AG04450 (cell line): ENCODE measurements at regions not wholly inside any gene's neighbourhood (a gene's known extent, or its start where the extent isn't known, plus 50 kb on each side); places are given as distances from the start of the nearest gene placed in this dataset.

ENCODE experiments used
- CTCF ChIA-PET: fragments of 300-600, 350-600 bp; formaldehyde crosslinking; extraction: SDS; loops from one replicate; lab custom pipeline; 2022; ENCODE audit warnings: antibody characterized with exemption, inconsistent platforms; lab: Charles Lee
- POLR2A ChIA-PET: fragments of 350-600 bp; formaldehyde crosslinking; extraction: SDS; loops from one replicate; lab custom pipeline; 2021; ENCODE audit warnings: antibody characterized with exemption, inconsistent platforms; lab: Yijun Ruan, JAX
- DNase-seq: peaks from one replicate; pipeline ENCODE4 v3.0.0-alpha.2; 2011; ENCODE audit warnings: low read depth, low spot score
- H3K27ac ChIP-seq: one replicate; pipeline ENCODE4 v1.5.1; 2012; ENCODE audit warnings: low read depth, low read length, control low read depth
- H3K27me3 ChIP-seq: one replicate; pipeline ENCODE4 v1.6.0; 2012; ENCODE audit warnings: low read length; ENCODE audit not compliant: control insufficient read depth, insufficient read depth
- H3K4me3 ChIP-seq: 2 replicates; pipeline ENCODE4 v1.5.1; 2011; ENCODE audit warnings: mild to moderate bottlenecking, low read depth, low read length, control low read depth
- H3K9me3 ChIP-seq: 2 replicates; pipeline ENCODE4 v1.5.1; 2012; ENCODE audit warnings: low read length; ENCODE audit not compliant: control insufficient read depth, insufficient read depth
- CTCF ChIP-seq: IDR thresholded peaks from 2 replicates; pipeline ENCODE4 v1.5.1; 2011; ENCODE audit warnings: low read depth, low read length, control low read depth, inconsistent platforms

GRCh38 chr2:34892256-34892655, 1293.2 kb upstream of the FAM98A start:
- Histone ChIP-seq H3K4me3 (no peak overlapping the region), H3K9me3 (peaks cover 11% of the 10 kb centered on the region; the same call in 1 of the 2 replicates), H3K27me3 (no peaks in the 10 kb centered on the region), H3K27ac (no peak overlapping the region)
- no peak for DNase-seq
- CTCF ChIA-PET, result no interaction called here
- POLR2A ChIA-PET, result no interaction called here
- TF ChIP-seq CTCF, result no peak

- DNase-seq, result no peak
- peaks cover 6% of the 10 kb centered on the region for H3K9me3 ChIP-seq
- ChIA-PET POLR2A (interaction anchor here (0.6 kb wide), 1 partner anchor 61 kb away, joined by 3 read pairs; no protein-coding TSS in a partner anchor), CTCF (no interaction called here)
- H3K27ac ChIP-seq, result no peak overlapping the region
- no peak for TF ChIP-seq CTCF
- no peaks in the 10 kb centered on the region for H3K27me3 ChIP-seq
- no peak overlapping the region for H3K4me3 ChIP-seq
Measured at GRCh38 chr2:34875091-34875745, 1276.1 kb upstream of the FAM98A start.

GRCh38 chr2:34853646-34854045, 1254.5 kb upstream of the FAM98A start:
- POLR2A ChIA-PET, result no interaction called here
- Histone ChIP-seq H3K9me3 (peaks cover 16% of the 10 kb centered on the region; the same call in 1 of the 2 replicates), H3K4me3 (no peak overlapping the region), H3K27ac (no peak overlapping the region), H3K27me3 (no peaks in the 10 kb centered on the region)
- CTCF ChIA-PET, result no interaction called here
- no peak for DNase-seq
- no peak for TF ChIP-seq CTCF

GRCh38 chr2:34851804-34852203, 1252.7 kb upstream of the FAM98A start:
- no peaks in the 10 kb centered on the region for H3K27me3 ChIP-seq
- peaks cover 24% of the 10 kb centered on the region; the same call in 1 of the 2 replicates for H3K9me3 ChIP-seq
- ChIA-PET CTCF (no interaction called here), POLR2A (no interaction called here)
- no peak for TF ChIP-seq CTCF
- DNase-seq, result no peak
- no peak overlapping the region for H3K27ac ChIP-seq
- no peak overlapping the region for H3K4me3 ChIP-seq

GRCh38 chr2:34849827-34850226, 1250.7 kb upstream of the FAM98A start:
- Histone ChIP-seq H3K9me3 (peaks cover 28% of the 10 kb centered on the region), H3K4me3 (no peak overlapping the region), H3K27me3 (no peaks in the 10 kb centered on the region), H3K27ac (no peak overlapping the region)
- no peak for TF ChIP-seq CTCF
- ChIA-PET POLR2A (no interaction called here), CTCF (no interaction called here)
- no peak for DNase-seq
